Body of pancreas (tissue), 4 donors: ENCODE measurements at regions not wholly inside any gene's neighbourhood (a gene's known extent, or its start where the extent isn't known, plus 50 kb on each side); places are given as distances from the start of the nearest gene placed in this dataset.

ENCODE experiments used
- CTCF ChIP-seq, 7 experiments: fragments of 450-650 bp in 4 of 7; fragments of 200-600 bp in 3 of 7; sonication (generic) in 3 of 7; IDR thresholded peaks; one replicate each; pipeline ENCODE4 v1.5.1; 2016 to 2019; ENCODE audit warnings: antibody characterized with exemption in 7 of 7
- POLR2A ChIP-seq, 3 donors: fragments of 450-650 bp; IDR thresholded peaks; one replicate each; pipeline ENCODE4 v1.6.1; 2016; ENCODE audit warnings: antibody characterized with exemption in 3 of 3, mild to moderate bottlenecking in 2 of 3

- no peak for TF ChIP-seq CTCF (IDR thresholded peaks at IDR 0.05)
- no peak for TF ChIP-seq POLR2A (IDR thresholded peaks at IDR 0.05)
These were observed 504.0 kb downstream of the MAGEE1 start for GRCh38 chrX:76931518-76931917.
